Stomach (tissue), 4 donors: ENCODE measurements at regions not wholly inside any gene's neighbourhood (a gene's known extent, or its start where the extent isn't known, plus 50 kb on each side); places are given as distances from the start of the nearest gene placed in this dataset.

ENCODE experiments used
- CTCF ChIP-seq, 7 experiments: fragments of 450-650 bp in 4 of 7; fragments of 200-600 bp in 3 of 7; sonication (generic) in 3 of 7; IDR thresholded peaks; one replicate each; pipeline ENCODE4 v1.5.1; 2016 to 2019; ENCODE audit warnings: antibody characterized with exemption in 7 of 7, control low read depth in 2 of 7, mild to moderate bottlenecking in 1 of 7
- POLR2AphosphoS5 ChIP-seq, 3 donors: sonication (generic); formaldehyde crosslinking; IDR thresholded peaks; one replicate each; pipeline ENCODE4 v1.6.1; 2016; ENCODE audit warnings: antibody characterized with exemption in 3 of 3

GRCh38 chr4:153074936-153075630, 129.2 kb upstream of the TRIM2 start:
- no peak for TF ChIP-seq CTCF (IDR thresholded peaks at IDR 0.05)
- TF ChIP-seq POLR2AphosphoS5 (IDR thresholded peaks at IDR 0.05), result no peak
